Neural crest cell (in vitro differentiated cells): ENCODE measurements at regions not wholly inside any gene's neighbourhood (a gene's known extent, or its start where the extent isn't known, plus 50 kb on each side); places are given as distances from the start of the nearest gene placed in this dataset.

Experiments used
- DNase-seq: peaks from one replicate; pipeline ENCODE4 v3.0.0; 2021; ENCODE audit warnings: low read depth, mixed read lengths, low spot score
- H3K27ac Mint-ChIP-seq: one replicate; pipeline ENCODE4 v1.8.0; 2021; ENCODE audit warnings: mild to moderate bottlenecking, mixed read lengths; ENCODE audit not compliant: unreplicated experiment
- H3K27me3 Mint-ChIP-seq: 2 replicates; pipeline ENCODE4 v1.8.0; 2021; ENCODE audit warnings: low read depth, mild to moderate bottlenecking, mixed read lengths
- H3K36me3 Mint-ChIP-seq: 2 replicates; pipeline ENCODE4 v1.8.0; 2021; ENCODE audit warnings: low read depth, mild to moderate bottlenecking, mixed read lengths
- H3K4me1 Mint-ChIP-seq: 2 replicates; pipeline ENCODE4 v1.8.0; 2021; ENCODE audit warnings: mixed read lengths
- H3K4me3 Mint-ChIP-seq: one replicate; pipeline ENCODE4 v1.8.0; 2021; ENCODE audit warnings: mild to moderate bottlenecking, mixed read lengths
- H3K9me3 Mint-ChIP-seq: 2 replicates; pipeline ENCODE4 v1.8.0; 2021; ENCODE audit warnings: mixed read lengths
- CTCF ChIP-seq: fragments of 200-600 bp; sonication (generic); conservative IDR thresholded peaks from 2 replicates; pipeline ENCODE4 v1.5.0; 2021; ENCODE audit warnings: antibody characterized with exemption, mild to moderate bottlenecking

GRCh38 chr10:60521974-60522405 is 132.3 kb upstream of the ANK3 start:
- Mint-ChIP-seq H3K9me3 (peaks cover 8% of the 10 kb centered on the region), H3K4me1 (peaks cover 23% of the 10 kb centered on the region), H3K4me3 (no peak overlapping the region), H3K27ac (peak overlapping the region; percentile 60), H3K36me3 (no peaks in the 10 kb centered on the region), H3K27me3 (no peaks in the 10 kb centered on the region)
- DNase-seq, result no peak
- TF ChIP-seq CTCF, result no peak

- Mint-ChIP-seq H3K4me3 (no peak overlapping the region), H3K36me3 (no peaks in the 10 kb centered on the region), H3K9me3 (peaks cover 5% of the 10 kb centered on the region), H3K4me1 (peaks cover 11% of the 10 kb centered on the region), H3K27ac (no peak overlapping the region), H3K27me3 (no peaks in the 10 kb centered on the region)
- no peak for DNase-seq
- TF ChIP-seq CTCF, result no peak
Observed at GRCh38 chr10:60518745-60519144, 129.1 kb upstream of the ANK3 start.

GRCh38 chr10:60517805-60518204 is 128.1 kb upstream of the ANK3 start:
- Mint-ChIP-seq H3K4me1 (peaks cover 11% of the 10 kb centered on the region), H3K27me3 (no peaks in the 10 kb centered on the region), H3K9me3 (peaks cover 5% of the 10 kb centered on the region), H3K4me3 (no peak overlapping the region), H3K36me3 (no peaks in the 10 kb centered on the region), H3K27ac (no peak overlapping the region)
- DNase-seq, result no peak
- TF ChIP-seq CTCF, result no peak

- H3K9me3 Mint-ChIP-seq, result no peaks in the 10 kb centered on the region
- H3K27ac Mint-ChIP-seq, result no peak overlapping the region
- H3K27me3 Mint-ChIP-seq, result no peaks in the 10 kb centered on the region
- TF ChIP-seq CTCF, result no peak
- no peaks in the 10 kb centered on the region for H3K4me1 Mint-ChIP-seq
- no peaks in the 10 kb centered on the region for H3K36me3 Mint-ChIP-seq
- DNase-seq, result no peak
- no peak overlapping the region for H3K4me3 Mint-ChIP-seq
Observed at GRCh38 chr10:60513281-60513680, 123.6 kb upstream of the ANK3 start.

- Mint-ChIP-seq H3K27ac (no peak overlapping the region), H3K9me3 (no peaks in the 10 kb centered on the region), H3K4me1 (no peaks in the 10 kb centered on the region), H3K27me3 (no peaks in the 10 kb centered on the region), H3K4me3 (no peak overlapping the region), H3K36me3 (no peaks in the 10 kb centered on the region)
- DNase-seq, result no peak
- TF ChIP-seq CTCF, result no peak
Observed at GRCh38 chr10:60511477-60512229, 122.0 kb upstream of the ANK3 start.
